NCI-H1092 (cell line): ENCODE measurements at regions not wholly inside any gene's neighbourhood (a gene's known extent, or its start where the extent isn't known, plus 50 kb on each side); places are given as distances from the start of the nearest gene placed in this dataset.

Source experiments
- DNase-seq: peaks from one replicate; lab custom pipeline; 2025; lab: John Stamatoyannopoulos, UW

GRCh38 chr5:11998397-11998796 lies 94.2 kb upstream of the CTNND2 start:
- no peak for DNase-seq

DNA sequence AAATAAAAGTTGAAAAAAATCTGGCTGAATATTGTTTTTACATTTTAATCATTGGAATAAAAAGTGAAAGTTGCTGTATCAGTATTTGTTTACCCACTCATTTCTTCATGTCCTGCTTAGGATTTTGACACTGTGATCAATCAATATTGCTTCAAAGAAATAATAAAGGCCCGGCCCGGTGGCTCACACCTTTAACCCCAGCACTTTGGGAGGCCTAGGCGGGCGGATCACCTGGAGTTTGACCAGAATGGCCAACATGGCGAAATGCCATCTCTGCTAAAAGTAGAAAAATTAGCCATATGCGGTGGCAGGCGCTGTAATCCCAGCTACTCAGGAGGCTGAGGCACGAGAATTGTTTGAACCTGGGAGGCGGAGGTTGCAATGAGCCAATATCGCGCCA lies 93.7 kb upstream of the CTNND2 start:
- no peak for DNase-seq

DNA sequence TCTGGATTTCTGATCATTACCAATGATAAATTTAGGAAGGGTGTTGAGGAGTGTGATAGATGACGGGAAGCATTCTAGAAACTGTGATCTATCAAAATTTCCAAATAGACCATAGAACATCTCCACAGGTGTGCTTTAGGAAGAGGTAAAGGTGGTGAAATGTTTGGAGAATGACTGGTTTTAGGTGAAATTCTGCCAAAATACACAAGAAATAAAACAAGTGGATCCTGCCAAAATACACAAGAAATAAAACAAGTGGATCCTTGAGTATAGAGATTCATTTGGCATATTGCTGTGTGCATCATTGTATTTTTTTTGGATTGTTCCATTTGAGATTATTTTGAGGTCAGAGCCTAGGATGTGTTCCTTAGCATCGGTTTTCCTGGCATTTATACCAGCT lies 88.3 kb upstream of the CTNND2 start:
- no peak for DNase-seq

- DNase-seq = no peak
Measured at GRCh38 chr5:11985993-11986392, 81.7 kb upstream of the CTNND2 start.

GRCh38 chr5:11984196-11984595 lies 80.0 kb upstream of the CTNND2 start:
- no peak for DNase-seq

DNA sequence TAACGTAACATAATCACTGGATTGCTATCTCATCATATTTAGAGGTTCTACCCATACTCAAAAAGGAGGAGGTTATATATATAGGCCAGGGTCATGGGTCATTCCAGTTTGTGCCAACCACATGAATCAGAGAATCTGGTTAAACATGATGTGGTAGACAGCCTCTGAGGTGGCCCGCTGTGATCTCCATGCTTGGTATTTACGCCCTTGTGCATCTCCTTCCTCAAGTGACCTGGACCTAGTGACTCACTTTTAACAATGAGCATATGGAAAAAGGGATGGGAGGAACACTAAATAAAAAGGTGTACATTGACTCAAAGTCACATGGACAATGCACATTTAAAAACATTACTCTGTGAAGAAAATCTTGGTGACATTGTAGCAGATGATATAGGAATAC lies 77.7 kb upstream of the CTNND2 start:
- no peak for DNase-seq

- no peak for DNase-seq
Measured at GRCh38 chr5:11977904-11978303, 73.7 kb upstream of the CTNND2 start.

DNA sequence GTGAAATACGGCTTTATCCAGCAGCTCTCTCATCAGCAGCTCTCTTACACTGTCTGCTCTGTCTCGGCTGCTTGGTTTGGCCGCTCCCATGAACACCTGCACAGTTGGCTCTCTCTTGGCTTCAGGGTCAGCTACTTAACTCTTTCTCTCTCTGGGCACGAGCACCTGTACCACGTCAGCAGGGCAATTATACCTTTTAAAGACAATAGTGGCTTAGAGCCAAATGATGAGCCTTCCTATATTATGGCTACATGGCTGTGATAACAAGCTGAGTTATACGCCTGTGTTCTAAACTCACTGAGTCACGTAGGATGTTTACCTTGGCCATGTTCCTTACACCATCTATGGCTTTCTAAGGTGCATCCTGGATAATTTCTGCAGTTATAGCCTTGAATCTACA lies 69.2 kb upstream of the CTNND2 start:
- no peak for DNase-seq

DNA sequence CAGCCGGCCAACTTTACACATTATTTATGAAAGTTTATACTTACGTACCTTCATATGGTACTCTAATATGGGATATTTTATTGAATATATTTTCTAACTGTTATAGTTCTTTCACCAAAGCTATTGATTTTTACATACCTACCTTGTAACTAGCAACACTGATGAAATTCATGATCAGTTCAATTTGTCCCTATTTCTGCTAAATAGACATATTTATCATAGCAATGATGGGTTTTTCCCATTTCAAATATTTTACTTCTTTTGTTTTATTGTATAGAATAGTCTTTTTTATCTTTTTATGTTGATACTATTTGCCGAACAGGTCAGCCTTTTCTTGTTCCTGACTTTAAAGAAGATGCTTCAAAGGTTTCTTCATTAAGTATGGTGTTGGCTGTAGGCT lies 59.0 kb upstream of the CTNND2 start:
- no peak for DNase-seq

DNA sequence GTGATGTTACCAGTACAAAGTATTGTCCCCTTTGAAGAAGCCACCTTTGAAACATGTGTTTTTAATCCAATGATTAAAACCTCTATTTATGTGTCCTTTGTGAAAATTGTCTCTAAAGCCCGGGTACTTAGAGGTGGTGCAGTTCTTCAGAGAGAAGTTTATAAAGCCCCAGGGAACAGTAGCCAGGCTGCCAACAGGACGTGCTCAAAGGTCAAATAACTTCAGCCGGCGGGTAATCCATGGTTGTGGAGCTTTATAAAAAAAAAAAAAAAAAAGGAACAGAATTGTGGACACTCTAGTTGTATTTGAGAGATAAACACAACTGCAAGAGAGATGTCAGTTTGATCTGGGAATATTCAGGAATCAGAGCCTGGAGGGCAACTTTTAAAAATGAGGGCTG lies 57.9 kb upstream of the CTNND2 start:
- DNase-seq = no peak

- no peak for DNase-seq
Measured at GRCh38 chr5:11958321-11958720, 54.1 kb upstream of the CTNND2 start.

GRCh38 chr5:11955331-11955730 lies 51.1 kb upstream of the CTNND2 start:
- no peak for DNase-seq
